Progenitor cell of endocrine pancreas (in vitro differentiated cells): ENCODE measurements at regions not wholly inside any gene's neighbourhood (a gene's known extent, or its start where the extent isn't known, plus 50 kb on each side); places are given as distances from the start of the nearest gene placed in this dataset.
A peak's percentile ranks its signal among the peaks of the same experiment; 100 is the strongest.
"Not testable (repeated sequence)": the region's sequence is repeated elsewhere in the genome, so short reads cannot be mapped to it uniquely, and the experiment has no call there.

Experiments
- DNase-seq: peaks from one replicate; pipeline ENCODE4 v3.0.0; 2021; ENCODE audit warnings: low spot score; ENCODE audit not compliant: unreplicated experiment
- H3K27ac Mint-ChIP-seq: 2 replicates; pipeline ENCODE4 v1.8.0; 2021; ENCODE audit warnings: mild to moderate bottlenecking, moderate library complexity, mixed read lengths
- H3K27me3 Mint-ChIP-seq: 2 replicates; pipeline ENCODE4 v1.8.0; 2021; ENCODE audit warnings: mixed read lengths
- H3K36me3 Mint-ChIP-seq: 2 replicates; pipeline ENCODE4 v1.8.0; 2022; ENCODE audit warnings: mixed read lengths; ENCODE audit not compliant: insufficient read depth
- H3K4me1 Mint-ChIP-seq: 2 replicates; pipeline ENCODE4 v1.8.0; 2021; ENCODE audit warnings: low read depth, mixed read lengths
- H3K4me3 Mint-ChIP-seq: 2 replicates; pipeline ENCODE4 v1.8.0; 2021; ENCODE audit warnings: low read depth, mild to moderate bottlenecking, moderate library complexity, mixed read lengths
- H3K9me3 Mint-ChIP-seq: 2 replicates; pipeline ENCODE4 v1.8.0; 2021; ENCODE audit warnings: low read depth, mixed read lengths
- CTCF ChIP-seq: fragments of 200-600 bp; sonication (generic); IDR thresholded peaks from one replicate; pipeline ENCODE4 v1.5.0; 2021; ENCODE audit warnings: antibody characterized with exemption, mild to moderate bottlenecking; ENCODE audit not compliant: unreplicated experiment

GRCh38 chr17:72572604-72573491 lies 452.0 kb downstream of the SOX9 start:
- H3K9me3 Mint-ChIP-seq: no peaks in the 10 kb centered on the region
- H3K36me3 Mint-ChIP-seq: peaks cover 2% of the 10 kb centered on the region
- TF ChIP-seq CTCF: no peak
- H3K27ac Mint-ChIP-seq: peak overlapping the region; percentile 45
- H3K27me3 Mint-ChIP-seq: no peaks in the 10 kb centered on the region
- no peak overlapping the region for H3K4me3 Mint-ChIP-seq
- H3K4me1 Mint-ChIP-seq: peaks cover 71% of the 10 kb centered on the region
- no peak for DNase-seq

- H3K4me3 Mint-ChIP-seq, H3K27ac Mint-ChIP-seq, H3K27me3 Mint-ChIP-seq, H3K36me3 Mint-ChIP-seq, H3K9me3 Mint-ChIP-seq, DNase-seq: not testable (repeated sequence)
- H3K4me1 Mint-ChIP-seq: peaks cover 70% of the 10 kb centered on the region
Measured at GRCh38 chr17:72573492-72573801, 452.6 kb downstream of the SOX9 start.

- no peaks in the 10 kb centered on the region for H3K9me3 Mint-ChIP-seq
- peaks cover 2% of the 10 kb centered on the region for H3K36me3 Mint-ChIP-seq
- no peaks in the 10 kb centered on the region for H3K27me3 Mint-ChIP-seq
- peaks cover 75% of the 10 kb centered on the region for H3K4me1 Mint-ChIP-seq
- DNase-seq: no peak
- TF ChIP-seq CTCF: no peak
- no peak overlapping the region for H3K27ac Mint-ChIP-seq
- peak overlapping the region; percentile 14 for H3K4me3 Mint-ChIP-seq
Measured at GRCh38 chr17:72574675-72575510, 454.1 kb downstream of the SOX9 start.

- Mint-ChIP-seq H3K9me3 (no peaks in the 10 kb centered on the region), H3K27ac (peak overlapping the region; percentile 90), H3K36me3 (peaks cover 2% of the 10 kb centered on the region), H3K4me3 (peak overlapping the region; percentile 25), H3K27me3 (no peaks in the 10 kb centered on the region), H3K4me1 (peaks cover 77% of the 10 kb centered on the region)
- TF ChIP-seq CTCF: no peak
- DNase-seq: no peak
Measured at GRCh38 chr17:72575542-72576233, 454.9 kb downstream of the SOX9 start.

GRCh38 chr17:72576289-72576759 lies 455.5 kb downstream of the SOX9 start:
- Mint-ChIP-seq H3K27ac (peak overlapping the region; percentile 90), H3K9me3 (no peaks in the 10 kb centered on the region), H3K4me1 (peaks cover 83% of the 10 kb centered on the region), H3K36me3 (peaks cover 2% of the 10 kb centered on the region), H3K27me3 (no peaks in the 10 kb centered on the region), H3K4me3 (peak overlapping the region; percentile 25)
- TF ChIP-seq CTCF: no peak
- no peak for DNase-seq
